IgD-negative memory B cell (primary cell): ENCODE measurements at regions not wholly inside any gene's neighbourhood (a gene's known extent, or its start where the extent isn't known, plus 50 kb on each side); places are given as distances from the start of the nearest gene placed in this dataset.
A peak's percentile ranks its signal among the peaks of the same experiment; 100 is the strongest.
"Not testable (repeated sequence)": the region's sequence is repeated elsewhere in the genome, so short reads cannot be mapped to it uniquely, and the experiment has no call there.

ENCODE experiments used
- H3K27ac Mint-ChIP-seq, 3 donors: one replicate each; pipeline ENCODE4 v1.8.0; 2020 to 2022; ENCODE audit warnings: mild to moderate bottlenecking in 3 of 3, mixed read lengths in 3 of 3, moderate library complexity in 1 of 3
- H3K27me3 Mint-ChIP-seq: one replicate; pipeline ENCODE4 v1.8.0; 2021; ENCODE audit warnings: mixed read lengths
- H3K36me3 Mint-ChIP-seq: one replicate; pipeline ENCODE4 v1.8.0; 2020; ENCODE audit warnings: mild to moderate bottlenecking, mixed read lengths
- H3K4me1 Mint-ChIP-seq, 3 donors: one replicate each; pipeline ENCODE4 v1.8.0; 2020 to 2022; ENCODE audit warnings: mixed read lengths in 3 of 3, mild to moderate bottlenecking in 1 of 3
- H3K4me3 Mint-ChIP-seq, 4 donors: one replicate each; pipeline ENCODE4 v1.8.0; 2020 to 2022; ENCODE audit warnings: mild to moderate bottlenecking in 4 of 4, mixed read lengths in 4 of 4, moderate library complexity in 3 of 4
- H3K9me3 Mint-ChIP-seq, 3 donors: one replicate each; pipeline ENCODE4 v1.8.0; 2020 to 2021; ENCODE audit warnings: mixed read lengths in 3 of 3, mild to moderate bottlenecking in 1 of 3

- H3K4me3 Mint-ChIP-seq = peak overlapping the region in 1 of 4 donors; percentile 9
- no peaks in the 10 kb centered on the region for H3K4me1 Mint-ChIP-seq
- H3K36me3 Mint-ChIP-seq = peaks cover 2% of the 10 kb centered on the region
- H3K27me3 Mint-ChIP-seq = peaks cover 5% of the 10 kb centered on the region
- H3K9me3 Mint-ChIP-seq = peaks cover 0 to 3% (median 0%) of the 10 kb centered on the region in 3 donors
- no peak overlapping the region for H3K27ac Mint-ChIP-seq
These were observed 198.3 kb downstream of the DUSP10 start for GRCh38 chr1:221543529-221544120.

GRCh38 chr1:221548942-221549341 lies 192.9 kb downstream of the DUSP10 start:
- H3K9me3 Mint-ChIP-seq = peaks cover 0 to 3% (median 0%) of the 10 kb centered on the region in 3 donors
- peaks cover 0 to 1% (median 0%) of the 10 kb centered on the region in 3 donors for H3K4me1 Mint-ChIP-seq
- H3K36me3 Mint-ChIP-seq = peaks cover 2% of the 10 kb centered on the region
- H3K4me3 Mint-ChIP-seq = no peak overlapping the region
- no peaks in the 10 kb centered on the region for H3K27me3 Mint-ChIP-seq
- no peak overlapping the region for H3K27ac Mint-ChIP-seq

GRCh38 chr1:221549815-221550214 lies 192.1 kb downstream of the DUSP10 start:
- peaks cover 2% of the 10 kb centered on the region for H3K36me3 Mint-ChIP-seq
- no peaks in the 10 kb centered on the region for H3K27me3 Mint-ChIP-seq
- peaks cover 0 to 3% (median 0%) of the 10 kb centered on the region in 3 donors for H3K9me3 Mint-ChIP-seq
- H3K4me1 Mint-ChIP-seq = peaks cover 0 to 1% (median 0%) of the 10 kb centered on the region in 3 donors
- no peak overlapping the region for H3K27ac Mint-ChIP-seq
- H3K4me3 Mint-ChIP-seq = no peak overlapping the region

DNA sequence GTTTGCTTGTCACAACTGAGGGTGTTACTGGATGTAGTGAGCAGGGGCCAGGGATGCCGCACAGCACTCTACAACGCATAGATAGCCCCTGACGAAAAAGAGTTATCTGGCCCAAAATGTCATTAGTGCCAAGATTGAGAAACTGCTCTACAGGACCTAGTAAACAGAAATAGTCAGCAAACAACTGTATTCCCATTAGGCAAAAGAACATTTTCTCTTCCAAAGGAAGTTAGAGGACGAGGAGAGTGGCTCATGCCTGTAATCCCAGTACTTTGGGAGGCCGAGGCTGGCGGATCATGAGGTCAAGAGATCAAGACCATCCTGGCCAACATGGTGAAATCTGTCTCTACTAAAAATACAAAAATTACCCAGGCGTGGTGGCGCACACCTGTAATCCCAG lies 189.1 kb downstream of the DUSP10 start:
- not testable (repeated sequence) for H3K9me3 Mint-ChIP-seq, H3K36me3 Mint-ChIP-seq, H3K4me3 Mint-ChIP-seq, H3K27ac Mint-ChIP-seq, H3K4me1 Mint-ChIP-seq, H3K27me3 Mint-ChIP-seq

DNA sequence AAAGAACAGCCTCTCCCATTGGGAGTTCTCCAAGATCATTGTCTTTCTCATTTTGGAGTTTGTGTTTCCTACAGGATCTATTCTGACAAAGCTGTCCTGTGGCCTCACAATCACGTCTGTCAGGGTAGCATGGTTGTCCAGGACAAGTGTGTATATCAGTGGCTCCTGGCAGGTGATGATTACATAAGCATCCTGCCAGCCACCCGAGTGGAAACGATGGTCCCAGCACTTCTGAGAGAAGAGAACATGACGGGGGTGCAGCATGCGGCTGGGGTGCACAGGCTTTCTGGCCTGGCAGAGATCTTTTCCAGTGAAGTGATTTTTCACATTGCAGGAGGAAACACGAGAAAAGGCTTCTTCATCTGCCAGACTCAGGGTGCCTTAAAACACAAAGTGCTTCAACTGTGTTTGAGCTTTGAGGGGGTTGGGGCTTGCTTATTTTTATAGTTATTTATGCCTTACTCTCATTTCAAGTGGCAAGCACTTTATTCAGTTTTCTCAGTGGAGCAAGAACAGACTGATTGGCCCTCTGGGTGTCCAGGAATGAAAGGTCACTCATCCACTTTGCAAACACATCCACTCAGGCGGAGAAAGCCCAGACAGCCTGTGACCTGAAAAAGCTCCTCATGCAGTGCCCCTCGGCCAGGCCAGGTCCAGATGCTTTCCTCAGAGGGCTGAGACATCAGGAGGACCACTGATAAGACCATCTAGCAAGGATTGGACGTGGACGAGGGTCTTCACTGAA lies 186.0 kb downstream of the DUSP10 start:
- no peak overlapping the region for H3K4me3 Mint-ChIP-seq
- H3K27me3 Mint-ChIP-seq = peaks cover 4% of the 10 kb centered on the region
- no peak overlapping the region for H3K27ac Mint-ChIP-seq
- no peaks in the 10 kb centered on the region for H3K36me3 Mint-ChIP-seq
- H3K4me1 Mint-ChIP-seq = peaks cover 0 to 2% (median 0%) of the 10 kb centered on the region in 3 donors
- no peaks in the 10 kb centered on the region for H3K9me3 Mint-ChIP-seq

DNA sequence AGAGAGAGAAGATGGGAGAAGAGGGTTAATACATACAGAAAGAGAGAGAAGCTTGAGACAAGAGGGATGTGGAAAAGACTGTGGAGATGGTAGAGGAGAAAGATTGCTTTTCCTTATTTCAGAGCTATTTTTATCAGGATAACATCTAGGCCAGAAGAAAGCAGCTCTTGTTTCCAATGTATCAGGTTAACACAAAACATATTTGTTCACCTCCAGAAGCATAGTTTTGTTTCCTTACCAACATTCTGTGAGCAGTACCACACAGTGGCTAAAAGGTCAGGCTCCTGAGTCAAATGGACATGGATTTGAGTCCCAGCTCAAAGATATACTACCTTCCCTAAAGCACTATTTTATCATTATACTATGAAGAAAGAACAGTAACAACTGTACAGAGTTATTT lies 185.5 kb downstream of the DUSP10 start:
- Mint-ChIP-seq H3K36me3 (no peaks in the 10 kb centered on the region), H3K9me3 (no peaks in the 10 kb centered on the region), H3K4me3 (no peak overlapping the region), H3K27ac (no peak overlapping the region), H3K27me3 (peaks cover 4% of the 10 kb centered on the region), H3K4me1 (peaks cover 0 to 2% (median 0%) of the 10 kb centered on the region in 3 donors)

DNA sequence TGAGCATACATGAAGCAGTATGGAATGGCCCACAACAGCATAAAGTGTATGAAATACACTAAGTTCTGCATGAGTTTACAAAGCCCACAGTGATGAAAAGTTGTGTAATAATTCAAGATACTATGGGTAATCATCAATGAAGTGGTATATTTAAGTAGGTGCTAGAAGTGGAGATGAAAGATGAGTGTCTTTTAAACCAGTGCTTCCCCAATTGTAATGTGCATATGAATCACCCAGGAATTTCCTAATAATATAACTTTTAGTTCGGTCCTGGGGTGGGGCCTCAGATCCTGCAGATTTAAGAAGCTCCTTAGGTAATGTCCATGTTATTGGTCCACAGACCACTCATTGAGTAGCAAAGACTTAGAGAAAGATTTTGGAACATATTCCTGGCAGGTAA lies 184.9 kb downstream of the DUSP10 start:
- Mint-ChIP-seq H3K36me3 (no peaks in the 10 kb centered on the region), H3K27ac (no peak overlapping the region), H3K4me3 (no peak overlapping the region), H3K27me3 (peaks cover 4% of the 10 kb centered on the region), H3K4me1 (peaks cover 0 to 2% (median 0%) of the 10 kb centered on the region in 3 donors), H3K9me3 (no peaks in the 10 kb centered on the region)

DNA sequence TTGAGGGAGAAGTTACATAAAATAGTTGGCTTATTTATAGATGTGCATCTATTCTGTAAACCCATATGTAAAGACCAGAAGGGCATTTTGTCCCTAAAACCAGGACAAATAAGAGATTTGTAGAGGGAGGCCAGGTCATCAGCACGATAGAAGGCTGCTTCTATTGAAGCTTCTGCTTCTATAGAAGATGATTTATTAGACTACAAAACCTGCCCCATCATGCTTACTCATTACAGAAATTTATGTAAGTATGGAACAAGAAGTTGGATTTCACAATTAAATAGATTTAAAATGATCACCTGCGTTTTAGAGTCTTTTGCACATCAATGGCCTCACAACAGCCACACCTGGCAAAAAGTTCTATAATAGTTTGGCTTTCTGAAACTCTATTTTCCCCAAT lies 183.5 kb downstream of the DUSP10 start:
- Mint-ChIP-seq H3K4me1 (peaks cover 0 to 2% (median 0%) of the 10 kb centered on the region in 3 donors), H3K36me3 (no peaks in the 10 kb centered on the region), H3K4me3 (no peak overlapping the region), H3K27ac (no peak overlapping the region), H3K27me3 (peaks cover 4% of the 10 kb centered on the region), H3K9me3 (no peaks in the 10 kb centered on the region)

DNA sequence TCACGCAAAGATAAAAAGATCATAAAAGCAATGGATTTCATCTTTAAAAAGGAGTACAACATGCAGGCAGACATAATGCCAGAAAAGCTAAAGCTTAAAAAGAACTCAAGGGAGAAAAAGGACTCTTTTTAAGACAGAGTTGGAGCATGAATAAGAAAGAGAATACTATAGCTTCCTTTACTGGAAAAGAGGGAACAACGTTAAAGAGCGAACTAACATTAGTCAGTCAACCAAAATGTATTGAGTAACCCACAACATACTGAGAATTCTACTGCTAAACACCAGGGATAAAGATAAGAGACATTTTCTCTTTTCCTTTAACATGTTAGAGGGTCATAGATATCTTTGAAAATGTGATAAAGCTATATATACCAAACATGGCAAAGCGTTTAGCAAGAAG lies 182.0 kb downstream of the DUSP10 start:
- no peaks in the 10 kb centered on the region for H3K36me3 Mint-ChIP-seq
- H3K27me3 Mint-ChIP-seq = peaks cover 8% of the 10 kb centered on the region
- no peak overlapping the region for H3K4me3 Mint-ChIP-seq
- no peaks in the 10 kb centered on the region for H3K9me3 Mint-ChIP-seq
- no peak overlapping the region for H3K27ac Mint-ChIP-seq
- H3K4me1 Mint-ChIP-seq = peaks cover 0 to 2% (median 0%) of the 10 kb centered on the region in 3 donors

- H3K9me3 Mint-ChIP-seq = no peaks in the 10 kb centered on the region
- peaks cover 0 to 2% (median 0%) of the 10 kb centered on the region in 3 donors for H3K4me1 Mint-ChIP-seq
- no peak overlapping the region for H3K27ac Mint-ChIP-seq
- peaks cover 4% of the 10 kb centered on the region for H3K27me3 Mint-ChIP-seq
- no peak overlapping the region for H3K4me3 Mint-ChIP-seq
- no peaks in the 10 kb centered on the region for H3K36me3 Mint-ChIP-seq
These were observed 179.1 kb downstream of the DUSP10 start for GRCh38 chr1:221562542-221563475.

- Mint-ChIP-seq H3K36me3 (no peaks in the 10 kb centered on the region), H3K27me3 (peaks cover 4% of the 10 kb centered on the region), H3K4me1 (peaks cover 0 to 2% (median 0%) of the 10 kb centered on the region in 3 donors), H3K27ac (no peak overlapping the region), H3K9me3 (no peaks in the 10 kb centered on the region), H3K4me3 (no peak overlapping the region)
These were observed 178.4 kb downstream of the DUSP10 start for GRCh38 chr1:221563476-221563921.

GRCh38 chr1:221564891-221565290 lies 177.0 kb downstream of the DUSP10 start:
- no peaks in the 10 kb centered on the region for H3K36me3 Mint-ChIP-seq
- no peaks in the 10 kb centered on the region for H3K9me3 Mint-ChIP-seq
- peaks cover 4% of the 10 kb centered on the region for H3K27me3 Mint-ChIP-seq
- peaks cover 0 to 2% (median 0%) of the 10 kb centered on the region in 3 donors for H3K4me1 Mint-ChIP-seq
- peak overlapping the region in 1 of 3 donors; percentile 14 for H3K27ac Mint-ChIP-seq
- H3K4me3 Mint-ChIP-seq = no peak overlapping the region

GRCh38 chr1:221565711-221566110 lies 176.2 kb downstream of the DUSP10 start:
- Mint-ChIP-seq H3K36me3 (no peaks in the 10 kb centered on the region), H3K4me3 (no peak overlapping the region), H3K27me3 (peaks cover 4% of the 10 kb centered on the region), H3K27ac (no peak overlapping the region), H3K9me3 (no peaks in the 10 kb centered on the region), H3K4me1 (peaks cover 0 to under 1% (median 0%) of the 10 kb centered on the region in 3 donors)

DNA sequence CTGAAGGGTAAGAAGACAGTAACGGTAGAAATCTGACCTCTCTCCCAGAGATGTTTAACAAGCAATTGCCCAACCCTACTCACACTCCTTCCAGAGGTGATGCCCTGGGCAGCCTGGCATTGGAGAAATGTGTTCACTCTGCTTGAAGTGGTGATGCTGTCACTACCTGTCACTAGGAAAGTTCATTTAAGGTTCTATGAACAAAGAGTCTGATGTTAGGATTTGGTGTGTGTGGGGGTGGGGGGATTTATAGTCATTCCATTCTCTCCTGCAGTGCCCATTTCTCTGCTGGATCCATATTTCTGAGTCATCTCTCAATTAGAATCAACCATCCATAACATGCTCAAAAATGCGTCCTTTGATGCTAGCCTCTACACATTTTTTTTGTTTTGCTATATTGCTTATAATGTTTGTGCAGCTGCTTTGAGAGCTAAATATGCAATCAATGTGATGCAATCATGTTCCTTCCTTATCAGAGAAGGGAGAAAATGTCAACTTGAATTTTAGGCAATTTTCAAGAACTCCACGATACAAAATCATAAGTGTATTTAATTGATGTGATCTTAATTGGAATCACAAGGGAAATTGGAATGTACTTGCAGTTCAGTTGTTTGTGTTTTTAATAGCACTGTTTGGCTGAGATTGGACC lies 173.9 kb downstream of the DUSP10 start:
- H3K27ac Mint-ChIP-seq = no peak overlapping the region
- H3K9me3 Mint-ChIP-seq = no peaks in the 10 kb centered on the region

More for the DNA sequence above, 173.9 kb downstream of the DUSP10 start:
- H3K4me3 Mint-ChIP-seq = no peak overlapping the region
- H3K27me3 Mint-ChIP-seq = peaks cover 4% of the 10 kb centered on the region
- H3K4me1 Mint-ChIP-seq = no peaks in the 10 kb centered on the region
- no peaks in the 10 kb centered on the region for H3K36me3 Mint-ChIP-seq
